Common myeloid progenitor, CD34-positive (primary cell): ENCODE measurements at regions not wholly inside any gene's neighbourhood (a gene's known extent, or its start where the extent isn't known, plus 50 kb on each side); places are given as distances from the start of the nearest gene placed in this dataset.

ENCODE experiments used
- CTCF ChIA-PET: fragments of 350-600 bp; sonication (Branson Sonifier 250); formaldehyde crosslinking; loops from one replicate; lab custom pipeline; 2021; ENCODE audit warnings: antibody characterized with exemption; lab: Charles Lee
- POLR2A ChIA-PET: fragments of 350-600 bp; sonication (Branson Sonifier 250); formaldehyde crosslinking; loops from one replicate; lab custom pipeline; 2021; ENCODE audit warnings: antibody characterized with exemption; lab: Charles Lee
- DNase-seq, 3 donors: peaks; one replicate each; pipeline versions ENCODE4 v3.0.0 to v3.0.0-alpha.2; 2013
- H3K27ac ChIP-seq, 2 experiments: 1 replicate in 1 of 2; 2 replicates in 1 of 2; pipeline ENCODE4 v1.7.0; 2013; ENCODE audit warnings: inconsistent platforms in 2 of 2, low read length in 2 of 2, mild to moderate bottlenecking in 2 of 2, low read depth in 1 of 2, moderate library complexity in 1 of 2; ENCODE audit not compliant: severe bottlenecking in 2 of 2, insufficient read depth in 1 of 2, poor library complexity in 1 of 2
- H3K27me3 ChIP-seq, 5 experiments: replicated peaks in 2 of 5; 1 replicate in 3 of 5; 2 replicates in 2 of 5; pipeline versions ENCODE4 v1.6.1 to v1.7.0; 2013; ENCODE audit warnings: low read length in 4 of 5, mild to moderate bottlenecking in 2 of 5, moderate library complexity in 2 of 5, inconsistent platforms in 1 of 5; ENCODE audit not compliant: insufficient read depth in 5 of 5, control insufficient read depth in 4 of 5
- H3K36me3 ChIP-seq, 4 experiments: 1 replicate in 2 of 4; 2 replicates in 2 of 4; pipeline versions ENCODE4 v1.6.1 to v1.7.0; 2013; ENCODE audit warnings: low read length in 3 of 4, control low read depth in 1 of 4, mild to moderate bottlenecking in 1 of 4; ENCODE audit not compliant: control insufficient read depth in 4 of 4, insufficient read depth in 4 of 4
- H3K4me1 ChIP-seq, 4 experiments: 1 replicate in 3 of 4; 2 replicates in 1 of 4; pipeline versions ENCODE4 v1.6.1 to v1.7.1; 2013; ENCODE audit warnings: low read length in 3 of 4, mild to moderate bottlenecking in 3 of 4, control low read depth in 1 of 4, inconsistent platforms in 1 of 4, moderate library complexity in 1 of 4; ENCODE audit not compliant: control insufficient read depth in 4 of 4, insufficient read depth in 4 of 4; ENCODE audit errors: control extremely low read depth in 1 of 4
- H3K4me3 ChIP-seq, 7 experiments: 1 replicate in 4 of 7; 2 replicates in 3 of 7; pipeline versions ENCODE4 v1.5.1 to v1.7.0; 2013; ENCODE audit warnings: mild to moderate bottlenecking in 7 of 7, low read length in 6 of 7, moderate library complexity in 6 of 7, inconsistent platforms in 2 of 7, low read depth in 2 of 7, control low read depth in 1 of 7; ENCODE audit not compliant: insufficient read depth in 4 of 7, control insufficient read depth in 1 of 7; ENCODE audit errors: extremely low read depth in 1 of 7
- H3K9me3 ChIP-seq, 5 experiments: 1 replicate in 4 of 5; 2 replicates in 1 of 5; pipeline versions ENCODE4 v1.6.1 to v1.7.1; 2013; ENCODE audit warnings: low read length in 4 of 5, mild to moderate bottlenecking in 2 of 5, inconsistent platforms in 1 of 5, low read depth in 1 of 5, moderate library complexity in 1 of 5; ENCODE audit not compliant: control insufficient read depth in 4 of 5, insufficient read depth in 2 of 5; ENCODE audit errors: control extremely low read depth in 1 of 5
- WGBS: methylation state at CpG from one replicate; pipeline ENCODE4 v1.1.5; 2013; ENCODE audit not compliant: insufficient coverage; 5-methylcytosine and 5-hydroxymethylcytosine counted together

DNA sequence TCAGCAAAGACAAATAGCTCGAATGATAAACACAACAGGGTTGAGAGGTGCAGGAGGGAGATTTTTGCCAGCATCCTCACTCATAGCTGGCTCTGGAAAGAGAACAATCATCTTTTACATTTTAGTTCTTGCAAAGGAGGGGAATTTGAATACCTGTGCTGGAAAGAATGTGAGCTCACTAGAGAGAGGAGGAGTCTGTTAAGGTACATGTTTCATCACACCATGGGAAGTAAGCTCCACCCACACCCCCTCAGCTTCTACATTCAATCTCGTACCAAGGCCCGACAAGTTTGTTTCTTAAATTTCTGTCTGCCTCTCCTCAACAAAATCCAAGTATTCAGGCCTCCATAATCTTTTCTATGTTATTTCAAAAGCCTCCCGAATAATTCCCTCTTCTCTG lies 254.6 kb downstream of the BRINP1 start:
- Histone ChIP-seq H3K27me3 (no peaks in the 10 kb centered on the region), H3K36me3 (no peaks in the 10 kb centered on the region), H3K4me3 (no peak overlapping the region), H3K4me1 (no peaks in the 10 kb centered on the region), H3K9me3 (no peaks in the 10 kb centered on the region), H3K27ac (no peak overlapping the region)
- POLR2A ChIA-PET, result no interaction called here
- no peak for DNase-seq
- CTCF ChIA-PET, result no interaction called here
- 96% methylated on average over 3 of the region's 4 CpGs for WGBS
